HG03442 (cell line): ENCODE measurements at regions not wholly inside any gene's neighbourhood (a gene's known extent, or its start where the extent isn't known, plus 50 kb on each side); places are given as distances from the start of the nearest gene placed in this dataset.

Experiments used
- ATAC-seq: cut with Tn5 transposase; IDR thresholded peaks from one replicate; pipeline ENCODE4 v1.9.1; 2021; ENCODE audit warnings: mild to moderate bottlenecking, moderate library complexity; ENCODE audit not compliant: unreplicated experiment

DNA sequence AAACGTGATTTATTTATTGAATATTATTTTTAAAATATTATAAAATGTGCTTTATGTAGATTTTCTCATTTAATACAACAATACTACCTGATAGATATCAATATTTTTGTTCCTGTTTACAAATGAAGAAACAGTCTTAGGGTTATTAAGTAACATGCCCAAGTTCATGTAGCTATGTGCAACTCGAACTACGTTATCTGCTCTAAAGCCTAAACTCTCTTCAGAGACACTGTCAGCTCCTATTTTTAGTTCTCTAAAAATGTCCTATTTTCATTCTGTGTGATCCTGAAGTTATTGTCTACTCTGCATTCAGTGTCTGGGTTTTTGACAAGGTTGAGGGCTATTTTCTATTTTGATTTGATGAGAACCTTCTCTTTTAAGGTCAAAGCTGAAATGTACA is 550.1 kb upstream of the B3GALT2 start:
- no peak for ATAC-seq

DNA sequence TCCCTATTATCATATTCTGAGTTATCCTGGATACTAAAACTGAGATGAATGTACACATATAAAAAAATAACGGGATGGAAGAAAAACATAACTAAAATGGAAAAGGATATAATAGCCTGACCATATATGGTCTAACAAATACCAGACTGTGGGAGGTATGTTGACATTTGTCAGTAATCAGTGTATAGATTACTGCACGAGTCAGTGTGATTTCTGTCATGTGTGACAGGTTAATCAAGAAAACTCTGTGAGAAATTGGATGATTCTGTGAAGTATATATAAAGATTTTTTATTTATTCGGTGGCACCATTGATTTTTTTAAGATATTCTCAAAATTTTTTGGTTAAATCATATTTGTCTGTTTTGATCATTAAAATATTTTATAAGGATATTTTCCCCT is 547.3 kb upstream of the B3GALT2 start:
- ATAC-seq: no peak

DNA sequence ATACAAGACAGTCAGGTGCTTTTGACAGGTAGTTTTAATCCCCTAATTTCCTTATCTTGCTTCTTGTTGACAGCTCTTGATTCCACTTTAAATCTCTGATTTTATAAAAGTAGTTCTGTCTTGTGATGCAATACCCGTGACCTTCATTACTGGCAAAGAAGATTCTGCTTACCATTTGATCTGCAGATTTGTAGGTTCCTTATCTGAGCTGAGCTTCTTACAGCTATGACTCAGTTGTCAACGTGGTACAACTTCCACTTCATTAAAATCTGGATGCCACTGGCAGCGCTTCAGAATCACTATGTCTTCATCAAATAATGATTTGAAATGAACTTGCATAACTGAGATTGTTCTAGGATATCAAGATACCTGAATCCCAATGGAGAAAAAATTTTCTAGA is 543.6 kb upstream of the B3GALT2 start:
- ATAC-seq: no peak

DNA sequence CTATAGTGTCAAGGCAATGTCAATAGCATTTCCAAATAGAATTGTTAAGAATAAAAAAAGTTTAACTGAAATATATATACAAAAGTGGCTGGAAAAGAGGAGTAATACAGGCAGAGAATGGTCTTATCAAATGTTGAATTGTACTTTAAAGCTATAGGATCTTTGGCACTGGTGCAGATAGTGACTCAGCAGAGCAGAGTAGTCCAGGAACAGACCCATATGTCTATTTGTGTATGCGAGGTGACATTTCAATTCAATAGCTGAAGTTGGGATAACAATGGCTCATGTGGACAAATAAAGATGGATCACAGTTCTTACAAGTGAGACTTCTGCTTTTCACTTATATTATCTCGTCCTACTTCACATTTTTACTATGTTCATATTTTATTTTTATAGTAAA is 543.0 kb upstream of the B3GALT2 start:
- no peak for ATAC-seq

DNA sequence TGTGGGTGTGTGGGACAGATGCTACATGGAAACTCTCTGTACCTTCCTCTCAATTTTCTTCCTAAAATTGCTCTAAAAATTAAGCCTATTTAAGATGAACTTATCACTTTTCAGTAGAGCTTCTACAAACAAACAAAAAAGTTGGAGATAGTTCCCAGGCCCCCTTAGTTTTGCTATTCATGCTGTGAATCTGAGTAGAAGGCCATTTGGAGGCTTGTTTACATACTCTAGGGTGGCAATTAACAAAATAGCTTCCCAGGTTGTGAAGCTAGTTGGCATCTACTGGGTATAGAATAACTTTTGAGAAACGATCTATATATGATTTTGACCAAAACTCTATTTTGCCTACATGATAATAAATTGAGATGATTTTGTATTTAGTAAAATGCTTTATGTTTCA is 541.4 kb upstream of the B3GALT2 start:
- no peak for ATAC-seq

DNA sequence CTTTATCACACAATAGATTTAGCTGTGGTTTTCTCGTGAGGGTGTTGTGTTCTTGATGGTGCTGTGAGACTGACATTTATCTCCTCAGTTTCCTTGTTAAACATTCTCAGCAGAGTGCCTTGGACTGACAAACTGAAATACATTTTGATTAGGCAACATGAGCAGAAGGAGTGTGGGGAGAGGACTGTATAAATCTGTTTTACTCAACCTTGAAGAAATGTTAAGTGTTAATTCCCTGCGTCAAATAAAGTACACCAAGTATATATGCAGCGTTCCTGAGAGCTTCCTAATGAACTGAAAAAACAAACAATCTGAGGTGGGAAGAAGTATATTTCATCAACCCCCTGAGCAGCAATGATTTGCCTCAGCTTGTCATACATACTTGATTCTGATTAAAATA is 540.3 kb upstream of the B3GALT2 start:
- ATAC-seq: no peak

- ATAC-seq: no peak
These were observed 526.0 kb upstream of the B3GALT2 start for GRCh38 chr1:193712392-193712791.

- ATAC-seq: no peak
These were observed 523.2 kb upstream of the B3GALT2 start for GRCh38 chr1:193709607-193710006.

DNA sequence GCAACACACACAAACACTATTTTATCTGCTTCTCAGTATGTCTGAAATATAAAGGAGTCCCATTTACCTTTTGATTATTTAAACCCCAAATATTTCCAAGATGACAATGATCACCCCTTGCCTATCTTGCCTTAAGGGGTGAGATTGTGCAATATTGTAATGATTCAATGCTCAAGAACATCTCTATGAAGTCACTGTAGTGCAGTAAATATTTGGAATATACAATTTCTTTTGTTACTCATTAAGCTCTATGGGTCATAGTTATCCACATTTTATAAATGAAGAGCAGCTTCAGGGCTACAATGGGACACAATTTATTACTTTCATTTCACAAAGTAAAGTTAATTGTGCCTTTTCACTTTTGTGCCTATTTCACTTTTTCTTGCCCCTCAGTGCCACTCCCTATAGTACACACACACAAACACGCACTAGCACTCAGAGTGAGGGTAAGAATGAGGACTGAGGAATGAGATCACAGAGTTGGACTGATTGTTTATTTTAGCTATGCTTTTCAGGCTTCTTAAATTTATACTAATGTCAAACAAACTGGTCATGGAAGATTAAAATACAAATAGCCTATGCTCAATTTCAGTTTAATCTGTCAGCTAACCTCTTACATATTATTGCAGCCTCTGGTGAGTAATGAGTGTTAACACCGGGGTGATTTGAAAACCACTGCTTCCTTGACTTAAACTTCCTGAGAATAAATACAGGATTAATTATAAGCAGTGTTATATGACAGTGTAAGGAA is 521.0 kb upstream of the B3GALT2 start:
- no peak for ATAC-seq

DNA sequence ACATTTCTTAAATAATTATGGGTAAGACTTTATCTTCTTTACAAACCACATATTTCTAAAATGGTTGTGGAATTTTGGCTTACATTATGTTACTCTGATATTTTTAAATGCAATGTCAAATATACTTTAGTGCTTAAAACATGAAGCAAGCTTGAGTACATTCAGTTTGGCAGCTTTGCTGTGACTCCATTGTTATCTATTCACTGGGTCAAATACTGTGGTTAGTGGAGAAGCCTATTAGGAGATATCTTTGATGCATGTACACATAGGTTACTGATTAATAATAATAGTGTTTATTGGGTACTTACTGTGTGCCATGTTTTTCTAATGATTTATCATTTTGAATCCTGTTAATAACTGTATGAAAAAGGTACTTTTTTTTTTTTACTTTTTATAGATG is 520.4 kb upstream of the B3GALT2 start:
- ATAC-seq: no peak

GRCh38 chr1:193705554-193705981 is 519.2 kb upstream of the B3GALT2 start:
- no peak for ATAC-seq

GRCh38 chr1:193703655-193704054 is 517.2 kb upstream of the B3GALT2 start:
- ATAC-seq: no peak

DNA sequence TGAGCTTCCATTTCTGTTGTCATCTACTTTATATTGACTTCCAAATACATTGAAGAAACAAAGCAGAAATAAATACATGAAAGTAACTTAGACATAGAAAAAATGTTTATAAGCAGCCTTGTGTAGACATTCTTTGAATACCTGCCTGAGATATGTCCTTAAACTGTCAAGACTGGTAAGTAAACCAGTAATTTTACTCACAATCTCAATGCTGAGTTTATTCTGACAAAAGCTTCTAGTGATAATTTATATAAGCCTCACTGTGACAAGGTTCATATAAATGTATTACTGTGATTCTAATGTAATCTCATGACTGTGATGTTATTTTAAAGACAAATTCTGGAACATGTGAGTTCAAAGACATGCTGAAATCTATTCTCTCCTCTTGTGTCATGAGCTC is 516.7 kb upstream of the B3GALT2 start:
- no peak for ATAC-seq

- ATAC-seq: no peak
These were observed 515.3 kb upstream of the B3GALT2 start for GRCh38 chr1:193701759-193702158.

DNA sequence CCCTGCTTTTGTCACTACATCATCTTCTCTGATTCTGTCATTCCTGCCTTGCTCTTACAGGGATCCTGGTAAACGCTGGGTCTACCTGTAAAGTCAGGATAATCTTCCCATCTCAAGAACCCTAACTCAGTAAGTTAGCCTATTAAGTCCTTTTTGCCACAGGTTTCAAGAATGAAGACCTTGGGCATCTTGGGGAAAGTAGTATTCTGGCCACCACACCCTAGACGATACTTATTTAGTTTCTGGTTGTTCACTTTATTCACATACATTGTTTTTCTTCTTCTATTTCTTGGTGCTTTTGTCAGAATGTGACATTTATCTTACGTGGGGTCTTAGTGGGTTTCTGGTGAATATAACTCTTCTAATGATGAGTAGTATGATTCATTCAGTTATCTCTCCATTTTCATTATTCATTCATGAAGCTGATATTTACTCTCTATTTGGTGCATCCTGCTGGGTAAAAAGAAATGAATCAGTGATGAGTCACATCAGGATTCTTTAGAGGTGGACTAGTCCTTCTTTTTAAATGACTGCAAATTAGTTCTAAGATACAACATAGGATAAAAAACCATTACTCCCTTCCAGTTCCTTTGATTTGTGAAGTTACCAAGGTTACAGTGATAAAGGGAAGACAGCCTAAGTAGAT is 514.4 kb upstream of the B3GALT2 start:
- no peak for ATAC-seq

- no peak for ATAC-seq
These were observed 512.8 kb upstream of the B3GALT2 start for GRCh38 chr1:193699261-193699660.

GRCh38 chr1:193697776-193698175 is 511.4 kb upstream of the B3GALT2 start:
- no peak for ATAC-seq

GRCh38 chr1:193697115-193697762 is 510.8 kb upstream of the B3GALT2 start:
- no peak for ATAC-seq

GRCh38 chr1:193694741-193695140 is 508.3 kb upstream of the B3GALT2 start:
- ATAC-seq: no peak

DNA sequence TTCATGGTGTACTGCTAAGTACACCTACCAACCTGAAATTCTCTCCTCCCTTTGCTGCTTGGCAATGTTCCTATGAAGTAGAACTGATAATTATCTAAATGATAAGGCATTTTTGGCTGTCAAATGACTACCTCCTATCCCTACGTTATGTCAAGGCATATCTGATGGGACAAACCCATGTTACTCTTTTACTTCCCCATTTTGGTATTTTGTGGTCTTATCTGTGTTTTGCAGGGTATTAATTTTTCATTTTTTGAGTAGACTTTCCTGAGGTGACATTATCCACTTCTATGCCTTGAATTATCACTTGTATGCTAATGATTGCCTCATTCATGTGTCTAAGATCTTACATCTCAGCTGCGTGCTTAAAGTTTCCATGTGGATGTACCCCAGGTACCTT is 499.6 kb upstream of the B3GALT2 start:
- no peak for ATAC-seq

GRCh38 chr1:193681422-193681821 is 495.0 kb upstream of the B3GALT2 start:
- no peak for ATAC-seq

- no peak for ATAC-seq
These were observed 494.5 kb upstream of the B3GALT2 start for GRCh38 chr1:193680924-193681316.
